ENCODE measurements at regions not wholly inside any gene's neighbourhood (a gene's known extent, or its start where the extent isn't known, plus 50 kb on each side); places are given as distances from the start of the nearest gene placed in this dataset.

DNA sequence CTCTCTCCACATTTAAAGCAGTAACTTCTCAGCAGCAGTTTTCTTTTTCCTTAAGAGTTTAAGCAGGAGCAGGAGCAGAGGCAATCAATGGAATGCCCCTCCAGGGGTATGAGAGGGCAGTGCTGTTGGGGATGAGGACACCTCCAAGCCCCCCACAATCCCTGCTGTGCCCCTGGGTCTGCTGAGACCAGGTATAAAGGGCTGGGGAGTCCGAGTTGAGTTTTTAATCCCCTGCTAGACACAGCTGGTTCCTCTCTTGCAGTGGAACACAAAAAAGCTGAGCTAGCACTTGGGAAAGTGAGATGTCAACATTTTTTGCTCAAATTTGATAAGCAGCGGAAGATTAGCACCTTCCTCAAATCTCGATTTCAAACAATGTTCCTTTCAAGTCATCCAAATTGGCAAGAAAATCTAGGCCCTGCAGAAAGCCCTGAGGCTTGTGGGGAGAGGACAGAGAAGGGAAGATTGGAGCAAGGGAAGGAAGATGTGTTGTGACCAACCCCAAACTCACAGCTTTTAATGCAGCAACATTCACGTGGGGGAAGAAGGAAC, 581.9 kb downstream of the SOX6 start:
- Histone ChIP-seq H3K27ac (no peak overlapping the region), H3K9me3 (no peaks in the 10 kb centered on the region), H3K27me3 (no peaks in the 10 kb centered on the region), H3K4me1 (no peaks in the 10 kb centered on the region), H3K4me3 (no peak overlapping the region), H3K36me3 (no peaks in the 10 kb centered on the region)
- DNase-seq (no peak), ATAC-seq (no peak)
- intact Hi-C loops (cut with DNase I) = no loop called here
- no peak for TF ChIP-seq POLR2A (IDR thresholded peaks at IDR 0.05)
- TF ChIP-seq, protein P1, sequence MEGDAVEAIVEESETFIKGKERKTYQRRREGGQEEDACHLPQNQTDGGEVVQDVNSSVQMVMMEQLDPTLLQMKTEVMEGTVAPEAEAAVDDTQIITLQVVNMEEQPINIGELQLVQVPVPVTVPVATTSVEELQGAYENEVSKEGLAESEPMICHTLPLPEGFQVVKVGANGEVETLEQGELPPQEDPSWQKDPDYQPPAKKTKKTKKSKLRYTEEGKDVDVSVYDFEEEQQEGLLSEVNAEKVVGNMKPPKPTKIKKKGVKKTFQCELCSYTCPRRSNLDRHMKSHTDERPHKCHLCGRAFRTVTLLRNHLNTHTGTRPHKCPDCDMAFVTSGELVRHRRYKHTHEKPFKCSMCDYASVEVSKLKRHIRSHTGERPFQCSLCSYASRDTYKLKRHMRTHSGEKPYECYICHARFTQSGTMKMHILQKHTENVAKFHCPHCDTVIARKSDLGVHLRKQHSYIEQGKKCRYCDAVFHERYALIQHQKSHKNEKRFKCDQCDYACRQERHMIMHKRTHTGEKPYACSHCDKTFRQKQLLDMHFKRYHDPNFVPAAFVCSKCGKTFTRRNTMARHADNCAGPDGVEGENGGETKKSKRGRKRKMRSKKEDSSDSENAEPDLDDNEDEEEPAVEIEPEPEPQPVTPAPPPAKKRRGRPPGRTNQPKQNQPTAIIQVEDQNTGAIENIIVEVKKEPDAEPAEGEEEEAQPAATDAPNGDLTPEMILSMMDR (IDR thresholded peaks at IDR 0.05) = no peak
- WGBS (ENCODE audit: insufficient coverage, low coverage, low lambda C conversion rate, missing lambda C conversion rate) = 49% methylated on average over 3 of the region's 4 CpGs

DNA sequence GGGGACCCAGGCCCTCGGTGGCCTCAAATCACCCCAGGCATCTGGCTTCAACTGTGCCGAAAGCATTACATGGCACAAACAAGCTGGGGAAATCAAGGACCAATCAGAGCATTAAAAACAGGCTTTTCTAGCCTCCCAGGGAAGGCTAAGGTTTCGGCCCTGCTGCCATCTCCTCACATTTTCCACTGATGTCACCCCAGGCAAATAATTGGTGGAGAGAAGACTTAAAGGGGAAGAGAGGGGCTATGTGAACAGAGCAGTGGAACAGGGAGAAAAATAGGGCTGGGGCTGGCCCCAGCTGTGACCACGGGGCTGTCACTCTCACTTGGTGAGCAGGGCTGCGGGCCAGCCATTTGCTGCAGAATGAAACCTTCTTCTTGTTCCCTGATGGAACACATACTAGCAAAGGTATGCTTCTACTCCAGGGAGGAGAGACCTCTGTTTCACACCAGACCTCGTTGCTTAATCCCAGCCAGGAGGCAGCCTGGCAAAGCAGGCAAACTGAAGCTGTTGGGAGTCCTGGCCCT, 581.3 kb downstream of the SOX6 start:
- 51% methylated on average over 4 of the region's 6 CpGs for WGBS (ENCODE audit: insufficient coverage, low coverage, low lambda C conversion rate, missing lambda C conversion rate)
- Histone ChIP-seq H3K27me3 (no peaks in the 10 kb centered on the region), H3K9me3 (no peaks in the 10 kb centered on the region), H3K27ac (no peak overlapping the region), H3K4me3 (no peak overlapping the region), H3K36me3 (no peaks in the 10 kb centered on the region), H3K4me1 (no peaks in the 10 kb centered on the region)
- DNase-seq (no peak), ATAC-seq (no peak)
- TF ChIP-seq, protein P1 (IDR thresholded peaks at IDR 0.05) = no peak
- TF ChIP-seq POLR2A (IDR thresholded peaks at IDR 0.05) = no peak
- intact Hi-C loops (cut with DNase I) = no loop called here

DNA sequence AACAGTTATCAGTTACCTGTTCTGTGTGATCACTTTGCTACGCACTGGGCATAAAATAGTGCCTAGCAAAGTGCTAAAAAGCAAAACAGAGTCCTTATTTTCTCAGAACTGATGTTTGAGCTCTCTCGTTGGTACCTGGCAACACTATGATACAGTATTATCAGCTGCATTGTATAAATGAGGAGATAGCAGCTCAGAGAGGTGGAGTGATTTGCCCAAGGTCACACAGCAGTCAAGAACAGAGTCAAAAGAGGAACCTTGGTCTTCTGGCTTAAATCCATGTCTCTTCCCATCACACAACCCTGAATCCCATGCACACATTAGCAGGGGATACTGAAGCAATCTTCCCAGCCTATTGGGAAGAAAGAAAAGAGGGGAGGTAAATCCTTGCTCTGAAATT, 580.5 kb downstream of the SOX6 start:
- H3K4me1 ChIP-seq = no peaks in the 10 kb centered on the region
- WGBS (ENCODE audit: insufficient coverage, low coverage, low lambda C conversion rate, missing lambda C conversion rate) = 39% methylated on average over 2 of the region's 2 CpGs
- no peaks in the 10 kb centered on the region for H3K36me3 ChIP-seq
- DNase-seq (no peak), ATAC-seq (no peak)
- no peak overlapping the region for H3K27ac ChIP-seq
- no peaks in the 10 kb centered on the region for H3K9me3 ChIP-seq
- intact Hi-C loops (cut with DNase I) = no loop called here
- H3K27me3 ChIP-seq = no peaks in the 10 kb centered on the region
- no peak overlapping the region for H3K4me3 ChIP-seq
- TF ChIP-seq, protein P1 (IDR thresholded peaks at IDR 0.05) = no peak
- no peak for TF ChIP-seq POLR2A (IDR thresholded peaks at IDR 0.05)

DNA sequence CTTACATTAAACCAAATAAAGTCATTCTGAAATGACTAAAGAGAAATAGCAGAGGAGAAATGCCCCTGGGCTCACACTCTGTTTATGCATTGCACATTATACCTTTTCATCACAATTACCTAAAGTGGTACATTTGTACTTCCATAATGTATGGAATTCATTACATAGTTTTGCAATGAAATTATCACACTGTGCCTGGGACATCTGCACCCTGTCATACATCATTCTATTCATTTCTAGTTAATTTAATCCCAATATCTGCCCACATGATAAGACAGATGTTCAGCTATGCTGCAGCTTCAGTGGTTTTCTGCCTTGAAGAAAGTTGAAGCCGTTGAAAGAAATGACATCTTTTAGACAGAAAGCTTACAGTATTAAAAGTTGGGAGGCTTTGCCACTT, 580.0 kb downstream of the SOX6 start:
- no peak for TF ChIP-seq POLR2A (IDR thresholded peaks at IDR 0.05)
- TF ChIP-seq, protein P1 (IDR thresholded peaks at IDR 0.05) = no peak
- no peak overlapping the region for H3K4me3 ChIP-seq
- no peaks in the 10 kb centered on the region for H3K36me3 ChIP-seq
- WGBS (ENCODE audit: insufficient coverage, low coverage, low lambda C conversion rate, missing lambda C conversion rate) = 69% methylated on average over 1 of the region's 1 CpG
- no peak for DNase-seq
- intact Hi-C loops (cut with DNase I) = no loop called here
- H3K9me3 ChIP-seq = no peaks in the 10 kb centered on the region
- no peak for ATAC-seq
- no peaks in the 10 kb centered on the region for H3K27me3 ChIP-seq
- H3K27ac ChIP-seq = no peak overlapping the region
- no peaks in the 10 kb centered on the region for H3K4me1 ChIP-seq

- ATAC-seq = no peak
These were observed 576.8 kb downstream of the SOX6 start for GRCh38 chr11:15779518-15779917.

More at GRCh38 chr11:15779518-15779917, 576.8 kb downstream of the SOX6 start:
- Histone ChIP-seq H3K4me1 (no peaks in the 10 kb centered on the region), H3K27me3 (no peaks in the 10 kb centered on the region), H3K9me3 (no peaks in the 10 kb centered on the region), H3K4me3 (no peak overlapping the region), H3K27ac (no peak overlapping the region), H3K36me3 (no peaks in the 10 kb centered on the region)
- TF ChIP-seq, protein P1 (IDR thresholded peaks at IDR 0.05) = no peak
- no peak for TF ChIP-seq POLR2A (IDR thresholded peaks at IDR 0.05)
- 40% methylated on average over 2 of the region's 2 CpGs for WGBS (ENCODE audit: insufficient coverage, low coverage, low lambda C conversion rate, missing lambda C conversion rate)
- DNase-seq = no peak
- intact Hi-C loops (cut with DNase I) = no loop called here

Data from right lobe of liver (tissue), 6 donors.